PC-3 (cell line): ENCODE measurements at regions not wholly inside any gene's neighbourhood (a gene's known extent, or its start where the extent isn't known, plus 50 kb on each side); places are given as distances from the start of the nearest gene placed in this dataset.

Experiments used
- ATAC-seq: fragments of 200-7000 bp; cut with Tn5 transposase; 2 replicates; pipeline ENCODE4 v1.9.1; 2020; ENCODE audit warnings: mild to moderate bottlenecking, moderate library complexity
- BruUV-seq: library from RNA; stranded (reverse); fragments of 400-500 nt; replicated peaks from 2 replicates; lab custom pipeline; 2021; lab: Mats Ljungman, UMichigan
- CTCF ChIA-PET: fragments of 300-600 bp; sonication (Branson Sonifier 250); formaldehyde crosslinking; loops from one replicate; lab custom pipeline; 2022; ENCODE audit warnings: antibody characterized with exemption; lab: Charles Lee
- POLR2A ChIA-PET: fragments of 300-600 bp; sonication (Branson Sonifier 250); formaldehyde crosslinking; loops from one replicate; lab custom pipeline; 2022; ENCODE audit warnings: antibody characterized with exemption; ENCODE audit not compliant: unreplicated experiment; lab: Charles Lee
- DNase-seq: peaks from one replicate; pipeline ENCODE4 v3.0.0-alpha.2; 2015
- H2AFZ ChIP-seq: fragments of 300-600 bp; sonication (generic); 2 replicates; pipeline ENCODE4 v1.6.0; 2016; ENCODE audit warnings: antibody characterized with exemption, low read length
- H3F3A ChIP-seq: fragments of 300-600 bp; sonication (generic); one replicate; pipeline ENCODE4 v1.6.0; 2017; ENCODE audit warnings: antibody characterized with exemption, low read length, control low read depth, mild to moderate bottlenecking; ENCODE audit not compliant: unreplicated experiment
- H3K27ac ChIP-seq: fragments of 300-600 bp; sonication (generic); 2 replicates; pipeline ENCODE4 v1.5.1; 2016; ENCODE audit warnings: mild to moderate bottlenecking, low read length
- H3K27me3 ChIP-seq: fragments of 300-600 bp; sonication (generic); 2 replicates; pipeline ENCODE4 v1.6.1; 2016; ENCODE audit warnings: low read length, mixed read lengths
- H3K36me3 ChIP-seq: fragments of 300-600 bp; sonication (generic); 2 replicates; pipeline ENCODE4 v1.6.1; 2016; ENCODE audit warnings: low read depth, mixed run types, low read length, mixed read lengths
- H3K4me1 ChIP-seq: fragments of 300-600 bp; sonication (generic); 2 replicates; pipeline ENCODE4 v1.5.1; 2016; ENCODE audit warnings: low read length; ENCODE audit not compliant: insufficient read depth
- H3K4me2 ChIP-seq: fragments of 300-600 bp; sonication (generic); 2 replicates; pipeline ENCODE4 v1.6.0; 2016; ENCODE audit warnings: low read length
- H3K4me3 ChIP-seq: fragments of 300-600 bp; sonication (generic); 2 replicates; pipeline ENCODE4 v1.5.1; 2016; ENCODE audit warnings: mild to moderate bottlenecking, low read length, mixed read lengths
- H3K79me2 ChIP-seq: fragments of 300-600 bp; sonication (generic); 2 replicates; pipeline ENCODE4 v1.6.1; 2017; ENCODE audit warnings: low read length, mixed read lengths
- H3K9ac ChIP-seq: fragments of 300-600 bp; sonication (generic); 2 replicates; pipeline ENCODE4 v1.6.0; 2016; ENCODE audit warnings: mild to moderate bottlenecking, low read length
- H3K9me2 ChIP-seq: fragments of 300-600 bp; sonication (generic); replicated peaks from 2 replicates; pipeline ENCODE4 v1.6.1; 2016; ENCODE audit warnings: mixed run types, low read length, mixed read lengths
- H3K9me3 ChIP-seq: fragments of 300-600 bp; sonication (generic); 2 replicates; pipeline ENCODE4 v1.6.1; 2016; ENCODE audit warnings: low read length, mixed read lengths
- H4K20me1 ChIP-seq: fragments of 300-600 bp; sonication (generic); 2 replicates; pipeline ENCODE4 v1.6.1; 2016; ENCODE audit warnings: low read length, mixed read lengths
- EZH2 ChIP-seq: fragments of 300-600 bp; sonication (generic); IDR thresholded peaks from one replicate; pipeline ENCODE4 v1.6.1; 2017; ENCODE audit warnings: antibody characterized with exemption, mild to moderate bottlenecking, low read length; ENCODE audit not compliant: unreplicated experiment
- EZH2phosphoT487 ChIP-seq: fragments of 300-600 bp; sonication (generic); IDR thresholded peaks from 2 replicates; pipeline ENCODE4 v1.6.1; 2018; ENCODE audit warnings: mild to moderate bottlenecking, antibody characterized with exemption, low read length, borderline replicate concordance
- intact Hi-C: fragments of 100-400 bp; cut with micrococcal nuclease; formaldehyde crosslinking; loops from 2 replicates; pipeline ENCODE4 v1.9.0; 2023
- TF ChIP-seq, protein P1 (sequence below): fragments of 300-600 bp; sonication (generic); conservative IDR thresholded peaks from 2 replicates; pipeline ENCODE4 v1.5.1; 2017; ENCODE audit warnings: antibody characterized with exemption, low read depth, mild to moderate bottlenecking, low read length

- Histone ChIP-seq H3K4me2 (no peak overlapping the region), H3K4me1 (peaks cover 10% of the 10 kb centered on the region), H4K20me1 (no peaks in the 10 kb centered on the region), H3K9me2 (no peaks in the 10 kb centered on the region), H3K27ac (no peak overlapping the region), H3K4me3 (no peak overlapping the region), H3K27me3 (no peaks in the 10 kb centered on the region), H3K9ac (no peak overlapping the region), H3K9me3 (no peaks in the 10 kb centered on the region), H3K79me2 (no peaks in the 10 kb centered on the region), H2AFZ (no peak overlapping the region), H3F3A (no peaks in the 10 kb centered on the region), H3K36me3 (no peaks in the 10 kb centered on the region)
- BruUV-seq = no TSS peak
- intact Hi-C loops = loop anchor here (10.0 kb wide), 2 partner anchors 68 to 558 kb away; partner anchors contain the start of gene PRDM1
- DNase-seq (peak; percentile 9), ATAC-seq (no peak)
- ChIA-PET CTCF (no interaction called here), POLR2A (no interaction called here)
- TF ChIP-seq EZH2phosphoT487 (no peak), EZH2 (no peak)
- TF ChIP-seq, protein P1, sequence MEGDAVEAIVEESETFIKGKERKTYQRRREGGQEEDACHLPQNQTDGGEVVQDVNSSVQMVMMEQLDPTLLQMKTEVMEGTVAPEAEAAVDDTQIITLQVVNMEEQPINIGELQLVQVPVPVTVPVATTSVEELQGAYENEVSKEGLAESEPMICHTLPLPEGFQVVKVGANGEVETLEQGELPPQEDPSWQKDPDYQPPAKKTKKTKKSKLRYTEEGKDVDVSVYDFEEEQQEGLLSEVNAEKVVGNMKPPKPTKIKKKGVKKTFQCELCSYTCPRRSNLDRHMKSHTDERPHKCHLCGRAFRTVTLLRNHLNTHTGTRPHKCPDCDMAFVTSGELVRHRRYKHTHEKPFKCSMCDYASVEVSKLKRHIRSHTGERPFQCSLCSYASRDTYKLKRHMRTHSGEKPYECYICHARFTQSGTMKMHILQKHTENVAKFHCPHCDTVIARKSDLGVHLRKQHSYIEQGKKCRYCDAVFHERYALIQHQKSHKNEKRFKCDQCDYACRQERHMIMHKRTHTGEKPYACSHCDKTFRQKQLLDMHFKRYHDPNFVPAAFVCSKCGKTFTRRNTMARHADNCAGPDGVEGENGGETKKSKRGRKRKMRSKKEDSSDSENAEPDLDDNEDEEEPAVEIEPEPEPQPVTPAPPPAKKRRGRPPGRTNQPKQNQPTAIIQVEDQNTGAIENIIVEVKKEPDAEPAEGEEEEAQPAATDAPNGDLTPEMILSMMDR = no peak
Observed at GRCh38 chr6:105526225-105526872, 123.5 kb upstream of the PREP start.

DNA sequence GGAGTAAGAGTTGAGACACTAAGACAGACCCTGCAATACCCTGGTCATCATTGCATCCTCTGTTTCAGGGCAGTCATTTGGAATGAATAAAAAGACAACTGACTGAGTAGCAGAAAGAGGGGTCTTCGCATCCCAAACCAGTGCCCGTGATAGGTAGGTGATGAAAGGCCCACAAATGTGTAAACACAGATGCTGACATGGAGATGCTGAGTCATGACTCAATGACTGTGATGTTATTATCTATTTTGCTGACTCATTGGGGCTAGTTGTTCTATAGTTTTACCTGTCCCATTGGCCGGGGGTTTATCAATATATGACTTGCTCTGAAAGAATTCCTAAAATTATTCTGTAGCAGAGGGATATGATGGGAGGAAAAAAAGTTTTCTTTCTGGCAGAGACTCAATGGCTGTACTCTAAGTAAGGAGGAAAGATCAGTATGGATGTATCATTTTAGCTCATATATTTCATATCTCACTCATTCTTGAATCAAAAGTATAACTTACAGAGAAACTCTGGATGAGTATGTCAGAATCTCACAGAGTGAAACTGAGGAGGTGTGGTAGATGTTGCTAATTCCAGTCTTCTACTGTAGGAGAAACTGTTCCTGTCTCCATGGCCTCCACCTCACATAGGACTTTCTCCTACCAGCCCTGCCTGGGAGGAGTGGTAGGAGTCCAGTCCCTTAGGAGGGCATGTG, 119.9 kb upstream of the PREP start:
- Histone ChIP-seq H3K9ac (no peak overlapping the region), H3K4me3 (no peak overlapping the region), H4K20me1 (no peaks in the 10 kb centered on the region), H3K27ac (peak overlapping the region; percentile 13; the same call in 1 of the 2 replicates), H3K27me3 (no peaks in the 10 kb centered on the region), H3F3A (no peaks in the 10 kb centered on the region), H3K4me2 (no peak overlapping the region), H2AFZ (no peak overlapping the region; the same call in 1 of the 2 replicates), H3K36me3 (no peaks in the 10 kb centered on the region), H3K9me2 (no peaks in the 10 kb centered on the region), H3K9me3 (no peaks in the 10 kb centered on the region), H3K4me1 (peaks cover 20% of the 10 kb centered on the region), H3K79me2 (no peaks in the 10 kb centered on the region)
- intact Hi-C loops = loop anchor here (10.0 kb wide), 2 partner anchors 72 to 562 kb away; partner anchors contain the start of gene PRDM1
- ChIA-PET CTCF (no interaction called here), POLR2A (no interaction called here)
- TF ChIP-seq EZH2 (no peak), EZH2phosphoT487 (no peak)
- TF ChIP-seq, protein P1 = no peak
- no peak for ATAC-seq
- peak; percentile 66 for DNase-seq
- no TSS peak for BruUV-seq
